ENCODE measurements at regions not wholly inside any gene's neighbourhood (a gene's known extent, or its start where the extent isn't known, plus 50 kb on each side); places are given as distances from the start of the nearest gene placed in this dataset.

- TF ChIP-seq PPARA (CRISPR knock-in tag; IDR thresholded peaks at IDR 0.05; ENCODE audit: borderline replicate concordance): no peak
- TF ChIP-seq ZNF8 (CRISPR knock-in tag; IDR thresholded peaks at IDR 0.05): no peak
- no peak for TF ChIP-seq ARNTL (CRISPR knock-in tag; IDR thresholded peaks at IDR 0.05; ENCODE audit: borderline replicate concordance, low read depth)
- TF ChIP-seq GLIS3 (CRISPR knock-in tag; IDR thresholded peaks at IDR 0.05): no peak
- TF ChIP-seq PATZ1 (CRISPR knock-in tag; IDR thresholded peaks at IDR 0.05; ENCODE audit: borderline replicate concordance): no peak
- TF ChIP-seq ZNF70 (CRISPR knock-in tag; IDR thresholded peaks at IDR 0.05): no peak
- TF ChIP-seq ZC3H10 (CRISPR knock-in tag; IDR thresholded peaks at IDR 0.05): no peak
- no peak for TF ChIP-seq ZNF565 (CRISPR knock-in tag; conservative IDR thresholded peaks at IDR 0.05; ENCODE audit: low read depth)
- no peak for TF ChIP-seq BACH2 (CRISPR knock-in tag; IDR thresholded peaks at IDR 0.05; ENCODE audit: borderline replicate concordance)
- no peak for TF ChIP-seq TCF4 (CRISPR knock-in tag; IDR thresholded peaks at IDR 0.05; ENCODE audit: borderline replicate concordance)
- no peak for TF ChIP-seq CREB5 (CRISPR knock-in tag; IDR thresholded peaks at IDR 0.05; ENCODE audit: low read depth)
- TF ChIP-seq ISL1 (CRISPR knock-in tag; IDR thresholded peaks at IDR 0.05): no peak
- no peak for TF ChIP-seq ZFP3 (CRISPR knock-in tag; IDR thresholded peaks at IDR 0.05)
- TF ChIP-seq SNAI2 (CRISPR knock-in tag; IDR thresholded peaks at IDR 0.05): no peak
Observed at GRCh38 chr9:91122755-91123154, 239.0 kb downstream of the AUH start.
